Fibroblast of the aortic adventitia (primary cell): ENCODE measurements at regions not wholly inside any gene's neighbourhood (a gene's known extent, or its start where the extent isn't known, plus 50 kb on each side); places are given as distances from the start of the nearest gene placed in this dataset.

Experiments used
- DNase-seq: peaks from one replicate; pipeline ENCODE4 v3.0.0-alpha.2; 2010; ENCODE audit warnings: low read depth
- H3K4me3 ChIP-seq: 2 replicates; pipeline ENCODE4 v1.5.1; 2011; ENCODE audit warnings: low read depth, mild to moderate bottlenecking, control low read depth, low read length, moderate library complexity
- CTCF ChIP-seq: IDR thresholded peaks from 2 replicates; pipeline ENCODE4 v1.5.1; 2011; ENCODE audit warnings: mild to moderate bottlenecking, low read length, control low read depth, inconsistent platforms; ENCODE audit not compliant: insufficient read depth

GRCh38 chr1:199109160-199109559 lies 470.3 kb downstream of the PTPRC start:
- H3K4me3 ChIP-seq, result no peak overlapping the region
- DNase-seq, result no peak
- no peak for TF ChIP-seq CTCF

DNA sequence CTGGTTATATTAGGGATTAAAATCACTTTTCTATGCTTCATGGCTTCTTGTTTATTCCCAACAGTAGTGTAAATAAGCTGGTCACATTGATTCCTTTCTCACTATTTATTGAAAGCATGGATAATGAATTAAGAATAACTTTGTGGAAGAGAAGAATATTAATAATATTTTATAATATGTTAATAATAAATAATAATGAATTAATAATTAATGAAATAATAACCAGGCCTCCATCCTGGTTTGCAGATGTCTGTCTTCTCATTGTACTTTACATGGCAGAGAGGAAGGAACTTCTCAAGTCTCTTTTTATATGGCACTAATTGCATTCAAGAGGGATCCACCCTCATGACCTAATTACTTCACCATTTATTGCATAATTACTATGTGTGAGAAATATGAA lies 473.5 kb downstream of the PTPRC start:
- TF ChIP-seq CTCF, result no peak
- H3K4me3 ChIP-seq, result no peak overlapping the region
- DNase-seq, result no peak

DNA sequence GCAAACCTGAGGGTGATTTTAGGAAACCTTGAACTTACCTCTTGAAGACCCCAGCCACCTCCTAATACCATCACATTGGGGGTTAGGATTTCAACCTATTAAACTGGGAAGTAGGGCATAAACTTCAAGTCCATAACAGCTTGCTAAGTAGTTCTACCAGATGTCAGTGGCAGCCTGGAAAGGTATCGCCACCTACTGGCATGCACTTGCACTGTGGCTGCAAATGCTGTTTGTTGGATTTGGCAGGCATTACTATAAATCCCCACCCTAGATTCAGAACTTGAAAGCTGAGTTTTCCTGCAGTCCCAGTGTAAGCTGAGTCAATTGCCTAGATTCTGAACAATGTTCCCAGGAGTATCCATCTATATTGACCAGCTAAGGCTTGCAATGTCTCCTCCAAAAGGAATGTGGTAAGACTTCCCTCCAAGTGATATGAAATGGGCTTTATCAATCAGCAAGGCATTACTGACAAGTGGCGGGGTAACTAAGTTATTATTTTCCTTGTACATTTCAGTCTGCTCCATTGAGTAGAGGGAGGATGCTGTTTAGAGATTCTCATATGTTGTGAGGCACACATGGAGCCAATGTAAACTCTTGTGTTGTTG lies 474.5 kb downstream of the PTPRC start:
- peak; percentile 90 for TF ChIP-seq CTCF
- peak; percentile 89 for DNase-seq
- H3K4me3 ChIP-seq, result no peak overlapping the region

GRCh38 chr1:199116488-199116887 lies 477.6 kb downstream of the PTPRC start:
- H3K4me3 ChIP-seq, result no peak overlapping the region
- TF ChIP-seq CTCF, result no peak
- no peak for DNase-seq

DNA sequence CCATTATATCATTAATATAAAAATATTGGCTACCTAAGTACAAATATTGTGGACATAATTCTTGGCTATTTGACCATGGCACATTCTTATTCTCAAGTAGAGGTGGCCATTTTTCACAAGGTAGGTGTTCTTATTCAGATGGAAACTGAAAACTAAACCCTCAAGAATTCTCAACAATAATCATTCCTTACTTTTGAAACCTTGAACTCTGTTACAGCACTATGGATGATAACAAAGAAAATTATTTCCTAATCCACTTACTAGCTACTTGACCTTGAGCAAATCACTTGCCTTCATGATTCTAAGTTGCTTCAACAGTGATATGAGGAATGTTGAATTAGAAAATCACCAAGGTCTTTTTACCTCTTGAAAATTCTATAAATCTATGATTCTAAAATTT lies 482.2 kb downstream of the PTPRC start:
- TF ChIP-seq CTCF, result no peak
- H3K4me3 ChIP-seq, result no peak overlapping the region
- peak; percentile 6 for DNase-seq

- DNase-seq, result no peak
- H3K4me3 ChIP-seq, result no peak overlapping the region
- no peak for TF ChIP-seq CTCF
Observed at GRCh38 chr1:199122085-199122484, 483.2 kb downstream of the PTPRC start.

GRCh38 chr1:199122532-199123311 lies 483.9 kb downstream of the PTPRC start:
- H3K4me3 ChIP-seq, result no peak overlapping the region
- no peak for TF ChIP-seq CTCF
- DNase-seq, result peak; percentile 74
